ENCODE measurements at regions not wholly inside any gene's neighbourhood (a gene's known extent, or its start where the extent isn't known, plus 50 kb on each side); places are given as distances from the start of the nearest gene placed in this dataset.
A peak's percentile ranks its signal among the peaks of the same experiment; 100 is the strongest.

GRCh38 chr1:199858856-199859255 lies 168.7 kb upstream of the NR5A2 start (continued):
- TF ChIP-seq ZNF610 (tag by site-specific recombination; IDR thresholded peaks at IDR 0.05; ENCODE audit: borderline replicate concordance): no peak
- TF ChIP-seq HOXD13 (CRISPR knock-in tag; IDR thresholded peaks at IDR 0.05; ENCODE audit: borderline replicate concordance): no peak

GRCh38 chr1:199859491-199859933 lies 168.0 kb upstream of the NR5A2 start:
- H3K9me3 ChIP-seq (ENCODE audit: control insufficient read depth, insufficient read depth, low read depth, low read length): no peaks in the 10 kb centered on the region
- ChIA-PET CTCF (no interaction called here), POLR2A (no interaction called here)
- no peak overlapping the region for H3K4me3 ChIP-seq (ENCODE audit: low read depth, low read length)
- no peaks in the 10 kb centered on the region for H3K36me3 ChIP-seq (ENCODE audit: control insufficient read depth in 2 of 2, insufficient read depth in 1 of 2, low read length in 2 of 2)
- H3K4me1 ChIP-seq (ENCODE audit: control insufficient read depth, insufficient read depth, low read length): no peaks in the 10 kb centered on the region
- TF ChIP-seq ZBTB11 (tag by site-specific recombination; conservative IDR thresholded peaks at IDR 0.05; ENCODE audit: low read depth) (no peak), ZNF350 (tag by site-specific recombination; IDR thresholded peaks at IDR 0.05) (no peak), GFI1B (tag by site-specific recombination; IDR thresholded peaks at IDR 0.05) (no peak), ZNF37A (tag by site-specific recombination; IDR thresholded peaks at IDR 0.05) (no peak), ZNF660 (tag by site-specific recombination; IDR thresholded peaks at IDR 0.05) (no peak), SALL2 (tag by site-specific recombination; IDR thresholded peaks at IDR 0.05; ENCODE audit: borderline replicate concordance) (no peak), ZNF521 (tag by site-specific recombination; IDR thresholded peaks at IDR 0.05) (no peak), PRDM6 (tag by site-specific recombination; IDR thresholded peaks at IDR 0.05) (no peak), ZSCAN4 (tag by site-specific recombination; IDR thresholded peaks at IDR 0.05) (no peak), ZNF174 (tag by site-specific recombination; IDR thresholded peaks at IDR 0.05) (no peak), ZNF596 (tag by site-specific recombination; IDR thresholded peaks at IDR 0.05) (no peak), ZNF830 (tag by site-specific recombination; IDR thresholded peaks at IDR 0.05; ENCODE audit: low read depth) (no peak)
- H3K27ac ChIP-seq (ENCODE audit: extremely low read depth, low read depth, low read length): no peak overlapping the region

GRCh38 chr1:199861020-199861795 lies 166.3 kb upstream of the NR5A2 start:
- ChIA-PET CTCF (interaction anchor here (0.6 kb wide), 1 partner anchor 461 kb away, joined by 6 read pairs; no protein-coding TSS in a partner anchor), POLR2A (no interaction called here)
- H3K4me3 ChIP-seq (ENCODE audit: low read depth, low read length): no peak overlapping the region
- H3K4me1 ChIP-seq (ENCODE audit: control insufficient read depth, insufficient read depth, low read length): no peaks in the 10 kb centered on the region
- H3K27ac ChIP-seq (ENCODE audit: extremely low read depth, low read depth, low read length): no peak overlapping the region
- no peaks in the 10 kb centered on the region for H3K9me3 ChIP-seq (ENCODE audit: control insufficient read depth, insufficient read depth, low read depth, low read length)
- no peaks in the 10 kb centered on the region for H3K36me3 ChIP-seq (ENCODE audit: control insufficient read depth in 2 of 2, insufficient read depth in 1 of 2, low read length in 2 of 2)
- TF ChIP-seq PRDM4 (tag by site-specific recombination; IDR thresholded peaks at IDR 0.05): no peak
- peak; percentile 63 for TF ChIP-seq FEZF1 (tag by site-specific recombination; IDR thresholded peaks at IDR 0.05)
- TF ChIP-seq ZNF362 (tag by site-specific recombination; IDR thresholded peaks at IDR 0.05): 0 out of 2 replicates have a peak, but pooled peaks have one; percentile 63

Measured in HEK293 (cell line).